Lung (tissue), 11 donors: ENCODE measurements at regions not wholly inside any gene's neighbourhood (a gene's known extent, or its start where the extent isn't known, plus 50 kb on each side); places are given as distances from the start of the nearest gene placed in this dataset.

Experiments used
- ATAC-seq: fragments of 200-7000 bp; cut with Tn5 transposase; one replicate; pipeline ENCODE4 v1.9.1; 2020; ENCODE audit warnings: moderate number of reproducible peaks; ENCODE audit not compliant: insufficient read depth, low FRiP score
- DNase-seq, 3 donors: peaks; one replicate each; pipeline ENCODE4 v3.0.0-alpha.2; 2013 to 2017
- H3K27ac ChIP-seq, 2 donors: one replicate each; pipeline ENCODE4 v1.5.1; 2013; ENCODE audit warnings: mild to moderate bottlenecking in 2 of 2, moderate library complexity in 2 of 2, control low read depth in 1 of 2, inconsistent platforms in 1 of 2, low read depth in 1 of 2, low read length in 1 of 2
- H3K27me3 ChIP-seq, 3 donors: one replicate each; pipeline ENCODE4 v1.5.1; 2013; ENCODE audit warnings: low read length in 2 of 3; ENCODE audit not compliant: control insufficient read depth in 3 of 3, insufficient read depth in 3 of 3
- H3K36me3 ChIP-seq, 4 donors: one replicate each; pipeline ENCODE4 v1.5.1; 2013; ENCODE audit warnings: low read length in 4 of 4, mild to moderate bottlenecking in 1 of 4, moderate library complexity in 1 of 4; ENCODE audit not compliant: control insufficient read depth in 4 of 4, insufficient read depth in 4 of 4
- H3K4me1 ChIP-seq, 5 donors: one replicate each; pipeline ENCODE4 v1.5.1; 2013; ENCODE audit warnings: low read length in 5 of 5, mild to moderate bottlenecking in 2 of 5, moderate library complexity in 1 of 5; ENCODE audit not compliant: control insufficient read depth in 5 of 5, insufficient read depth in 5 of 5
- H3K4me3 ChIP-seq: one replicate; pipeline ENCODE4 v1.5.1; 2013; ENCODE audit warnings: mild to moderate bottlenecking, control low read depth, moderate library complexity
- H3K9ac ChIP-seq, 2 donors: one replicate each; pipeline ENCODE4 v1.5.1; 2013; ENCODE audit warnings: low read length in 2 of 2, control low read depth in 1 of 2; ENCODE audit not compliant: insufficient read depth in 1 of 2
- H3K9me3 ChIP-seq, 4 donors: one replicate each; pipeline ENCODE4 v1.5.1; 2013; ENCODE audit warnings: low read length in 3 of 4, mild to moderate bottlenecking in 1 of 4, moderate library complexity in 1 of 4; ENCODE audit not compliant: control insufficient read depth in 4 of 4, insufficient read depth in 3 of 4
- WGBS, 2 donors: extraction: QIAGEN DNeasy Blood & Tissue Kit; methylation state at CpG; one replicate each; pipeline ENCODE4 v1.1.7; 2013; 5-methylcytosine and 5-hydroxymethylcytosine counted together
- TF ChIP-seq, protein P1 (sequence below): IDR thresholded peaks from 2 replicates; pipeline ENCODE4 v1.5.1; 2012; ENCODE audit warnings: mild to moderate bottlenecking; ENCODE audit errors: control extremely low read depth, extremely low read depth
- donor health status: control.
- donor health status: control.
- donor health status: Bipolar disorder and iron deficiency.
- donor health status: healthy.
- donor health status: DM: yes; HTN: yes; CAD: no.

DNA sequence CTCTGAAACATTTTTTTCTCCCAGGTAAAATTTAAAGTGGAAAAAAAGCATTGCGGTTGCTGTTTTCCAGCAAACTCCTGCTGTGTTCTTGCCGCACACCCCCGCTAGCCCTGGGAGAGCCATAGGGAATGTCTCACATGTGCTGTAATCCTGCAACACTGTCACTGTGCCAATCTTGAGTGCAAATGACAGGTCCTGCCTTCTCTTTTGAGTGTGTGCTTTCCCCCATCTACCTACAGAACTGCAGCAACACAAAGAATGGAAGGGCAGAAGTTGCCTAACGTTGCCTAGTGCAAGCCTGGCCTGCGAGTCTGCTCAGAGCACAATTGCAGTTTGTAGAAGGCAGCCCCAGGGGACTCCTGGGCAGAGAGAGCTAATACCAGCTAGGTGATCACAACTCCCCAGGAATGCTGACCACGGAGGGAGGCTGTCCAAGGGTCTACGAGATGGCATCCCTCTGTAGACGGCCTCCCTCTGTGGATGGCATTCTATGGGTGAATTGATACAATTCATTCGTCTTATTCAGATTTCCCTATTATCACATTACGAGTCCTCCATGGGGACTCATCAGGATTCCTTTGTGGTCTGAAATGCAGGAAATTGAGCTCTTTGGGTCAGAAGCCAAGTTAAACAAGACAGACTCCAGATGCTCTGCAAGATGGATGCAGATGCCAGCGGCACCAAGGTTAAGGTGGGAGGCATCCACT is 172.6 kb upstream of the S1PR3 start:
- peaks cover 0 to 3% (median 0%) of the 10 kb centered on the region in 4 donors for H3K9me3 ChIP-seq
- WGBS, 2 donors: 65% methylated on average over 11 of the region's 11 CpGs
- H3K9ac ChIP-seq: no peak overlapping the region
- H3K36me3 ChIP-seq: no peaks in the 10 kb centered on the region
- no peak for ATAC-seq
- TF ChIP-seq, protein P1, sequence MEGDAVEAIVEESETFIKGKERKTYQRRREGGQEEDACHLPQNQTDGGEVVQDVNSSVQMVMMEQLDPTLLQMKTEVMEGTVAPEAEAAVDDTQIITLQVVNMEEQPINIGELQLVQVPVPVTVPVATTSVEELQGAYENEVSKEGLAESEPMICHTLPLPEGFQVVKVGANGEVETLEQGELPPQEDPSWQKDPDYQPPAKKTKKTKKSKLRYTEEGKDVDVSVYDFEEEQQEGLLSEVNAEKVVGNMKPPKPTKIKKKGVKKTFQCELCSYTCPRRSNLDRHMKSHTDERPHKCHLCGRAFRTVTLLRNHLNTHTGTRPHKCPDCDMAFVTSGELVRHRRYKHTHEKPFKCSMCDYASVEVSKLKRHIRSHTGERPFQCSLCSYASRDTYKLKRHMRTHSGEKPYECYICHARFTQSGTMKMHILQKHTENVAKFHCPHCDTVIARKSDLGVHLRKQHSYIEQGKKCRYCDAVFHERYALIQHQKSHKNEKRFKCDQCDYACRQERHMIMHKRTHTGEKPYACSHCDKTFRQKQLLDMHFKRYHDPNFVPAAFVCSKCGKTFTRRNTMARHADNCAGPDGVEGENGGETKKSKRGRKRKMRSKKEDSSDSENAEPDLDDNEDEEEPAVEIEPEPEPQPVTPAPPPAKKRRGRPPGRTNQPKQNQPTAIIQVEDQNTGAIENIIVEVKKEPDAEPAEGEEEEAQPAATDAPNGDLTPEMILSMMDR: no peak
- no peaks in the 10 kb centered on the region for H3K27me3 ChIP-seq
- H3K4me1 ChIP-seq: peaks cover 0 to 33% (median 6%) of the 10 kb centered on the region in 5 donors
- H3K27ac ChIP-seq: no peak overlapping the region
- DNase-seq: peak in 2 of 3 donors; percentile 32 to 52
- no peak overlapping the region for H3K4me3 ChIP-seq

DNA sequence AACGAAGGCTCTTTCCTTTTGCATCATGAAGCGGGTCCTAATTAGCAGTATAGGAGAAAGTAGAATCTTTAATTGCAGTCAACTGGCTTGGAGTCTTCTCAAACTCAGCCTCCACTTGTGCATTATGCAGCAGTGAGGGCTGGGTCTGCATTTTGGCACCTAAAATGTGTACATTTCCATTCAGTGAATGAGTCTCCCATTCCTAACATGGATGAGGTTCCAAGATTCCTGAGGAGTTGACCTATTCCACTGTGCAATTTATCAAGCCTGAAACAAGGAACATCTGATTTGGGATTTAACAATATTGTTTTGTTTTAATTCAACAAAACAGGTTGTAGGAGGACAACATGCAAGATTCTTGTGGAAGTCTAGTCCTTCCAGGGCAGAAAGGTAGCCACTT is 171.8 kb upstream of the S1PR3 start:
- Histone ChIP-seq H3K9ac (no peak overlapping the region), H3K27ac (no peak overlapping the region), H3K4me1 (peaks cover 0 to 25% (median 6%) of the 10 kb centered on the region in 5 donors), H3K9me3 (peaks cover 0 to 3% (median 0%) of the 10 kb centered on the region in 4 donors), H3K36me3 (no peaks in the 10 kb centered on the region), H3K27me3 (no peaks in the 10 kb centered on the region), H3K4me3 (no peak overlapping the region)
- TF ChIP-seq, protein P1: no peak
- 88 to 94% methylated on average over 2 of the region's 2 CpGs for WGBS, 2 donors
- ATAC-seq (no peak), DNase-seq (no peak)

GRCh38 chr9:88820055-88820454 is 171.2 kb upstream of the S1PR3 start:
- DNase-seq (no peak), ATAC-seq (no peak)
- Histone ChIP-seq H3K36me3 (no peaks in the 10 kb centered on the region), H3K9ac (no peak overlapping the region), H3K9me3 (peaks cover 0 to 2% (median 0%) of the 10 kb centered on the region in 4 donors), H3K4me3 (no peak overlapping the region), H3K27ac (no peak overlapping the region), H3K27me3 (no peaks in the 10 kb centered on the region), H3K4me1 (peaks cover 0 to 19% (median 6%) of the 10 kb centered on the region in 5 donors)
- WGBS, 2 donors: 74 to 77% methylated on average over 2 of the region's 2 CpGs
- TF ChIP-seq, protein P1: no peak
